Keratinocyte (primary cell): ENCODE measurements at regions not wholly inside any gene's neighbourhood (a gene's known extent, or its start where the extent isn't known, plus 50 kb on each side); places are given as distances from the start of the nearest gene placed in this dataset.

Experiments
- DNase-seq: peaks from one replicate; pipeline ENCODE4 v3.0.0-alpha.2; 2011; ENCODE audit warnings: low read depth, missing footprints, low spot score
- FAIRE-seq: peaks from 2 replicates; lab custom pipeline; 2011; peaks lifted over from hg19 to GRCh38; lab: Jason Lieb, UNC
- H2AFZ ChIP-seq: 2 replicates; pipeline ENCODE4 v1.6.0; 2012; ENCODE audit warnings: low read length, control low read depth, inconsistent platforms; ENCODE audit not compliant: control insufficient read depth
- H3K27ac ChIP-seq: 2 replicates; pipeline ENCODE4 v1.5.1; 2011; ENCODE audit warnings: low read length; ENCODE audit not compliant: control insufficient read depth, insufficient read depth
- H3K27me3 ChIP-seq: 3 replicates; pipeline ENCODE4 v1.6.0; 2011; ENCODE audit warnings: low read length; ENCODE audit not compliant: control insufficient read depth, insufficient read depth; ENCODE audit errors: extremely low read depth
- H3K36me3 ChIP-seq, 2 experiments: 2 replicates in 1 of 2; 3 replicates in 1 of 2; pipeline ENCODE4 v1.5.1; 2011; ENCODE audit warnings: low read length in 2 of 2, mild to moderate bottlenecking in 1 of 2; ENCODE audit not compliant: control insufficient read depth in 2 of 2, insufficient read depth in 2 of 2; ENCODE audit errors: extremely low read depth in 1 of 2
- H3K4me1 ChIP-seq: 3 replicates; pipeline ENCODE4 v1.5.1; 2011; ENCODE audit warnings: low read length; ENCODE audit not compliant: control insufficient read depth, insufficient read depth; ENCODE audit errors: extremely low read depth
- H3K4me2 ChIP-seq: 3 replicates; pipeline ENCODE4 v1.6.0; 2011; ENCODE audit warnings: low read depth, low read length; ENCODE audit not compliant: control insufficient read depth, insufficient read depth; ENCODE audit errors: extremely low read depth
- H3K4me3 ChIP-seq, 3 experiments: fragments of 200-600 bp in 1 of 3; sonication (generic) in 1 of 3; 2 replicates in 2 of 3; 3 replicates in 1 of 3; pipeline ENCODE4 v1.5.1; 2011 to 2016; ENCODE audit warnings: low read length in 3 of 3, mild to moderate bottlenecking in 3 of 3, control low read depth in 2 of 3, inconsistent platforms in 1 of 3, low read depth in 1 of 3, mixed read lengths in 1 of 3, mixed run types in 1 of 3, moderate library complexity in 1 of 3; ENCODE audit not compliant: control insufficient read depth in 2 of 3, insufficient read depth in 2 of 3; ENCODE audit errors: extremely low read depth in 1 of 3
- H3K79me2 ChIP-seq: 2 replicates; pipeline ENCODE4 v1.6.0; 2012; ENCODE audit warnings: low read length; ENCODE audit not compliant: control insufficient read depth, insufficient read depth
- H3K9ac ChIP-seq: 3 replicates; pipeline ENCODE4 v1.6.0; 2011; ENCODE audit warnings: low read length; ENCODE audit not compliant: control insufficient read depth, insufficient read depth; ENCODE audit errors: extremely low read depth
- H3K9me1 ChIP-seq: 3 replicates; pipeline ENCODE4 v1.6.0; 2011; ENCODE audit warnings: low read length; ENCODE audit not compliant: control insufficient read depth, insufficient read depth; ENCODE audit errors: extremely low read depth
- H3K9me3 ChIP-seq: 2 replicates; pipeline ENCODE4 v1.5.1; 2012; ENCODE audit warnings: low read depth, low read length; ENCODE audit not compliant: control insufficient read depth
- H4K20me1 ChIP-seq: 3 replicates; pipeline ENCODE4 v1.6.0; 2011; ENCODE audit warnings: low read length; ENCODE audit not compliant: control insufficient read depth, insufficient read depth; ENCODE audit errors: extremely low read depth
- CTCF ChIP-seq, 3 experiments: IDR thresholded peaks in 1 of 3; conservative IDR thresholded peaks in 1 of 3; optimal IDR thresholded peaks in 1 of 3; 2 replicates in 2 of 3; 3 replicates in 1 of 3; pipeline versions ENCODE3 to v1.5.1; 2011; ENCODE audit warnings: low read length in 3 of 3, mild to moderate bottlenecking in 3 of 3, moderate library complexity in 2 of 3, control low read depth in 1 of 3, inconsistent platforms in 1 of 3; ENCODE audit not compliant: insufficient read depth in 2 of 3; ENCODE audit errors: extremely low read depth in 1 of 3
- EZH2 ChIP-seq: IDR thresholded peaks from one replicate; pipeline ENCODE4 v1.6.1; 2012; ENCODE audit warnings: inconsistent platforms, mild to moderate bottlenecking, low read length, moderate library complexity
- dilution Hi-C: fragments of 300-500 bp; cut with MboI; formaldehyde crosslinking; loops from one replicate; pipeline ENCODE4 v1.7.0; 2020; ENCODE audit warnings: low sequenced_read_pairs; ENCODE audit not compliant: extremely low pct_ligation_motif_present

GRCh38 chr4:114229706-114230105 is 250.3 kb upstream of the ARSJ start:
- no peak for FAIRE-seq
- dilution Hi-C loops = no loop called here
- no peaks in the 10 kb centered on the region for H3K9me1 ChIP-seq

GRCh38 chr4:114236171-114236769 is 256.8 kb upstream of the ARSJ start:
- no peaks in the 10 kb centered on the region for H3K9me3 ChIP-seq
- no peaks in the 10 kb centered on the region for H3K4me1 ChIP-seq
- FAIRE-seq = no peak

More at GRCh38 chr4:114229706-114230105, 250.3 kb upstream of the ARSJ start:
- Histone ChIP-seq H3K27me3 (no peaks in the 10 kb centered on the region), H2AFZ (no peak overlapping the region), H3K9ac (no peak overlapping the region), H3K4me3 (no peak overlapping the region), H3K36me3 (no peaks in the 10 kb centered on the region), H3K27ac (no peak overlapping the region), H3K4me2 (no peak overlapping the region), H4K20me1 (no peaks in the 10 kb centered on the region), H3K9me3 (no peaks in the 10 kb centered on the region), H3K4me1 (no peaks in the 10 kb centered on the region), H3K79me2 (no peaks in the 10 kb centered on the region)
- no peak for TF ChIP-seq CTCF (optimal IDR thresholded peaks at IDR 0.05 in 1 of 3, IDR thresholded peaks at IDR 0.05 in 1 of 3, conservative IDR thresholded peaks at IDR 0.05 in 1 of 3; ENCODE audit: extremely low read depth in 1 of 3, insufficient read depth in 2 of 3, low read length in 3 of 3)
- no peak for TF ChIP-seq EZH2
- no peak for DNase-seq

GRCh38 chr4:114237997-114238396 is 258.6 kb upstream of the ARSJ start:
- FAIRE-seq = no peak

More at GRCh38 chr4:114236171-114236769, 256.8 kb upstream of the ARSJ start:
- no peaks in the 10 kb centered on the region for H3K36me3 ChIP-seq
- H3K4me2 ChIP-seq = no peak overlapping the region
- H3K79me2 ChIP-seq = no peaks in the 10 kb centered on the region
- no peak for DNase-seq
- no peaks in the 10 kb centered on the region for H3K9me1 ChIP-seq
- dilution Hi-C loops = no loop called here
- no peak for TF ChIP-seq EZH2
- no peak overlapping the region for H3K27ac ChIP-seq
- H4K20me1 ChIP-seq = no peaks in the 10 kb centered on the region
- H3K27me3 ChIP-seq = no peaks in the 10 kb centered on the region
- H3K9ac ChIP-seq = no peak overlapping the region
- no peak overlapping the region for H2AFZ ChIP-seq
- no peak overlapping the region for H3K4me3 ChIP-seq

More at GRCh38 chr4:114237997-114238396, 258.6 kb upstream of the ARSJ start:
- dilution Hi-C loops = no loop called here
- TF ChIP-seq CTCF (optimal IDR thresholded peaks at IDR 0.05 in 1 of 3, IDR thresholded peaks at IDR 0.05 in 1 of 3, conservative IDR thresholded peaks at IDR 0.05 in 1 of 3; ENCODE audit: extremely low read depth in 1 of 3, insufficient read depth in 2 of 3, low read length in 3 of 3) = no peak
- no peak for TF ChIP-seq EZH2
- H3K27me3 ChIP-seq = no peaks in the 10 kb centered on the region
- H2AFZ ChIP-seq = no peak overlapping the region
- no peak overlapping the region for H3K9ac ChIP-seq
- H3K9me3 ChIP-seq = no peaks in the 10 kb centered on the region
- no peaks in the 10 kb centered on the region for H3K9me1 ChIP-seq
- H3K79me2 ChIP-seq = no peaks in the 10 kb centered on the region
- H3K27ac ChIP-seq = no peak overlapping the region
- no peak overlapping the region for H3K4me2 ChIP-seq
- no peak overlapping the region for H3K4me3 ChIP-seq
- no peaks in the 10 kb centered on the region for H4K20me1 ChIP-seq
- DNase-seq = no peak
- H3K4me1 ChIP-seq = no peaks in the 10 kb centered on the region
- no peaks in the 10 kb centered on the region for H3K36me3 ChIP-seq
